C4-2B (cell line): ENCODE measurements at regions not wholly inside any gene's neighbourhood (a gene's known extent, or its start where the extent isn't known, plus 50 kb on each side); places are given as distances from the start of the nearest gene placed in this dataset.

Source experiments
- CTCF ChIP-seq: fragments of 450-650 bp; conservative IDR thresholded peaks from 2 replicates; pipeline ENCODE4 v1.5.1; 2017; ENCODE audit warnings: mild to moderate bottlenecking
- ZFX ChIP-seq: fragments of 450-650 bp; IDR thresholded peaks from 2 replicates; pipeline ENCODE4 v1.6.1; 2017

DNA sequence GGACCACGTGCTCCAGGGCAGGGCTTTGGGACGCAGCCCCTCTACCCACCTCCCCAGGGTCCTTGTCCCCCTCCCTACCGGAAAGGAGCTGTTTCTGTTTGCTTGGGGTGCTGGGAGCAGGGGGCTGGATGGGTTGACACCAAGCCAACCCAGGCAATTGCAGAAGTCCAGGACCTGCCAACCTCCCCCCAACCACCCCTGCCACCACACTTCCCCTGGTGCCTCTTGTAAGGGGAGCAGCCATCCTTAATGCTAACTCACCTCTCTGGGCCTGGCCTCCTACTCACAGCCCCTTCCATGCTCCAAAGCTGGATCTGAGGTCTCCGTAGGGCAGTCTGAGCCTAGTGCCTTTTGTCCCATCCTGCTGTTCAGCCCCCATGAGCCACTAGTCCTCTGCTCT is 631.9 kb downstream of the BCOR start:
- no peak for TF ChIP-seq CTCF
- no peak for TF ChIP-seq ZFX
